ENCODE measurements at regions not wholly inside any gene's neighbourhood (a gene's known extent, or its start where the extent isn't known, plus 50 kb on each side); places are given as distances from the start of the nearest gene placed in this dataset.
"Not testable (repeated sequence)": the region's sequence is repeated elsewhere in the genome, so short reads cannot be mapped to it uniquely, and the experiment has no call there.

DNA sequence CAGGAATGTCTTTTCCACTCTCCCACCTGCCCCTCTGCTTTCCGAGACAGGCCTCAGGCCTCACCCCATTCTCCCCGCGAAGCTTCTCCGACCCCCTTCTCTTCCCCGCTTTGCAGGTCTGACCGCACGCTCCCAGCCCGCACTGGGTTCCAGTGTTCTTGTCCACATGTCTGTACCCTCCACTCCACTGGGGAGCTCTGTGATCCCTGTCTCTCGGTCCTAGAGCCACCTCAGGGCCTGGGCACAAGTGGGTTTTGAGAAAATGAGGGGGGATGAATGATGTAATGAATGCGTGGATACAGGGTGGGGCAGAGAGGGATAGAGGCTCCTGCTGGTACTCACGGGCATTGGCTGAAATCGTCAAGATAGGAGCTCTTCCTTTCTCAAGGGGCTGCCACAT, 2898.9 kb downstream of the RPIA start:
- intact Hi-C loops (cut with DNase I); DNase-seq (ENCODE audit: low spot score): not testable (repeated sequence)

DNA sequence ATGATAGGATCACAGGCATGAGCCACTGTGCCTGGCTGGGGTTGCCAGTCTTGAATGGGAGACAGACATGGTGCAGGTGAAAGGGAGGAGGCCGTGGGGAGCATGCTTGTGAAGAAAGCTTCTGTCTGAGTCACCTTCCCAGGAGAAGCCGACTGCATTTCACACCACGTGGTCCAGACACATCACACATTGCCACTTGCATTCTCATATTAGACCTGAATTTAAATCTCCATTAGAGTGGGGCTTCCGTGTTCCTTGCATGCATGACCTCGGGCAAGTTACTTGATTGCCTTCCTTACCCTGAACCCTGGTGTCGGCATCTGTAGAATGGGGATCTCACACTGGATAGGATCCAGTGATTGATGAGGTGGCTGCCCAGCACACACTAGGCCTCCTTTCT, 2899.6 kb downstream of the RPIA start:
- DNase-seq (ENCODE audit: low spot score); intact Hi-C loops (cut with DNase I): not testable (repeated sequence)

DNA sequence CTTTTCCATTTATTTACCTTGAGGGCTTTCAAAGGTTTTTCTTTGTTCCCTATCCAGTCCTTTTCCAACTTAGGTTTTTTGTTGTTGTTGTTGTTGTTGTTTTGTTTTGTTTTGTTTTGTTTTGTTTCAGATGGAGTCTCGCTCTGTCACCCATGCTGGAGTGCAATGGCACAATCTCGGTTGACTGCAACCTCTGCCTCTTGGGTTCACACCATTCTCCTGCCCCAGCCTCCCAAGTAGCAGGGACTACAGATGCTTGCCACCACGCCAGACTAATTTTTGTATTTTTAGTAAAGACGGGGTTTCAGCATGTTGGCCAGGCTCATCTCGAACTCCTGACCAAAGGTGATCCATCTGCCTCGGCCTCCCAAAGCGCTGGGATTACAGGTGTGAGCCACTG, 2906.0 kb downstream of the RPIA start:
- intact Hi-C loops (cut with DNase I); DNase-seq (ENCODE audit: low spot score): not testable (repeated sequence)

DNA sequence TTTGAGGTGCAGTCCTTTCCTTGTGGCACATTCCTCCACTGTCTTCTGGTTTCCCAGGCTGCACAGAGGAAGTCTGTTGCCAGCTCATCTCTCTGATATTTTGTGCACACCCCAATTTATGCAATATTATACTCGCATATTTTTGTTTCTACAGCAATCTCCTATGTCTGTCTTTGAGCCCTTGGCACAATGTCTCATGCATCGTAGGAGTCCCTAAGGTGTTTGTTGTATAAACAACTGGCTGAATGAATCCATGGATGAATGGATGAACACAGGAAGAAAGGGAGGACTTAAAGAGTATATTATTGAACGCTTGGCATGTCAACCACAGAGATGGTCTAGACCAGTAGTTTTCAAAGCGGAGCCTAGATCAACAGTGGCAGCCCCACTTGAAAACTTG, 2907.0 kb downstream of the RPIA start:
- DNase-seq (ENCODE audit: low spot score); intact Hi-C loops (cut with DNase I): not testable (repeated sequence)

DNA sequence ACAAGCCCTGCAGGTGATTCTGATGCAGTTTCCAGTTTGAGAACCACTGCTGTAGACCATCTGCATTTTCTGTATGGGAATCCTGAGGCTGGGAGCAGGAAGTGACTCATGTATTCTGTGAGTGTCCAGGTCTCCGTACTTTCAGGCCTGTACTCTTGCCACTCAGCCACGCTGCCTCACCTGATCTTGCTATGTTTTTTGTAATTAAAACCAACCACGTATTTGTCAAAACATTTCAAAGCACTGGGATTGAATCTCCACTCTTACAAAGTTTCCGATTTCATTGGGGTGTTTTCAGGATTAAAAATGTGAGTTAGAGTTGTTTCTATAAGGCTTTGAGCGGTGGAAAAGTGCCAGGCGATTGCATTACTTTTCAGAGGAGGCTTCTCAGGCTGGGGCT, 2907.5 kb downstream of the RPIA start:
- intact Hi-C loops (cut with DNase I); DNase-seq (ENCODE audit: low spot score): not testable (repeated sequence)

DNA sequence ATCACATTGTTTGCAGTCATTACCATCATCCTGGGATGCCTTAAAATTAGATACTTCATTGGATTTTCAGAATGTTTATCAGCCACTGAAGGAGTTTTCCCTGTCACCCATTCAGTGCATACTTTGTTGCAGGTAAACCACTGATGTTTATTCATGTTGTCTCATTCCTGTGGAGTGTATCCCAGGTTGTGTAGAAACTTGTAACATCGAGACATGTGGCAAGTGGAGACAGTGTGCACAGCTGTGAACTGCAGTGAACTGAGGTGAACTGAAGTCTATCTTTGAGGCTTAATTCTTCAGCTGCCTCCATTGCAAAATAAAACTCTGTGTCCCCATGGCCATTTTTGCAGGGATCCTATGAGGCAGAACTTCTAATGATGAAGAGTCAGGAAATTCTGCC, 2911.4 kb downstream of the RPIA start:
- intact Hi-C loops (cut with DNase I); DNase-seq (ENCODE audit: low spot score): not testable (repeated sequence)

DNA sequence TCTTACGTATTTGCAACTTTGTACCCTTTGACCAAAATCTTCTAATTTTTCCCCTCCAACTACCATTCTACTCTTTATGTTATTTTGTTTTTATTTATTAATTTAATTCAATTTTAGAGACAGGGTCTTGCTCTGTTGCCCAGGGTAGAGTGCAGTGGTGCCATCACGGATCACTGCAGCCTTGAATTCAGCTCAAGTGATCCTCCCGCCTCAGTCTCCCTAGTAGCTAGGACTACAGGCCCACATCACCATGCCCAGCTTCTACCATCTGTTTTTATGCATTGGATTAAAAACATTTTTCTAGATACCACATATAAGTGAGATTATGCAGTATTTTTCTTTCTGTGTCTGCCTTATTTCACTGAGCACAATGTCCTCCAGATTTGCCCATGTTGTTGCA, 2912.5 kb downstream of the RPIA start:
- intact Hi-C loops (cut with DNase I); DNase-seq (ENCODE audit: low spot score): not testable (repeated sequence)

DNA sequence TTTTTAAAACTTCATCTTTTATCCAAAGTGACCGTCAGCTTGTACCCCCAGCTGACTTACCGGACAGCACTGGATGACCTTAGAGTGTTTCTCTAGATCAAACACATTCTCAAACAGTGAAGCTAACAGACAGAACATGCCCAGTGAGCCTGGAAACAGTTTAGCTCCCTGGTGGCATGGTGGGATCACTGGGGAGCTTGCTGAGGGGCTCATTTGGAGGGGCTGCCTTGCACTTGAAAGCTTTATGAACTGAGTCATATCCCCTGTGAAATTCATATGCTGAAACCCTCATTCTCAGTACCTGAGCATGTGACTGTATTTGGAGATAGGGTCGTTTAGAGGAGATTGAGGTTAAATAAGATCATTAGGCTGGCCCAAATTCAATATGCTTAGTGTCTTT, 2913.2 kb downstream of the RPIA start:
- DNase-seq (ENCODE audit: low spot score); intact Hi-C loops (cut with DNase I): not testable (repeated sequence)

DNA sequence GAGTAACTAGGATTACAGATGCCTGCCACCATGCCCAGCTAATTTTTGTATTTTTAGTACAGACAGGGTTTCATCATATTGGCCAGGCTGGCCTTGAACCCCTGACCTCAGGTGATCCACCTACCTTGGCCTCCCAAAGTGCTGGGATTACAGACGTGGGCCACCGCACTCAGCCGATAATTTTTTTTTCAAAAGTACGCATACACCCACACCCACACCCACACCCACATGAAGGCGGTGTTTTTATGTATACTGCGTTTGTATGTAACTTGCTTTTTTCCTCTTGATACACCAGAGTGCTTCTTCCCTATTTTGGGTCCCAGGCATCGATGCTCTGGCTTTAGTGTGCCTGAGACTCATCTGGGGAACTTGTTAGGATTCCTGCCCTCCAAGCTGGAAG, 2932.3 kb downstream of the RPIA start:
- DNase-seq (ENCODE audit: low spot score); intact Hi-C loops (cut with DNase I): not testable (repeated sequence)

DNA sequence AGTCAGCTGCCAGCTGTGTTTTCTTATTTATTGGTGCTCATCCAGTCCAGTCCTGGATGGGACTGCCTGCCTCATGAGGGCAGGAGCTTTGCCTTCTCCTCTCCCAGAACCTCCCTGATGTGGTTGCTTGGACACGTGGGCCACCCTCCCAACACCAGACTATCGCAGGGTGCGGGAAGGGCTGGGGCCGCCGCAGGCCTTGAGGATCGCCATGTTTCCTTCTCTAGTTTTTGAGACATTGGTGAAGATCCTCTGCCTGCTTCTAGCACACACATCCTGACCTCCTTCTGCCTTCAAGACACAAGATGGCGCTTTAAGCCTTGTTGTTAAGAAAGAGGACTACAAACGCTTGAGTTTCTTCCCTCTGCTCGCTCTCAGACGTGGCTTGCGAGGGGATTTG, 2937.0 kb downstream of the RPIA start:
- intact Hi-C loops (cut with DNase I); DNase-seq (ENCODE audit: low spot score): not testable (repeated sequence)

DNA sequence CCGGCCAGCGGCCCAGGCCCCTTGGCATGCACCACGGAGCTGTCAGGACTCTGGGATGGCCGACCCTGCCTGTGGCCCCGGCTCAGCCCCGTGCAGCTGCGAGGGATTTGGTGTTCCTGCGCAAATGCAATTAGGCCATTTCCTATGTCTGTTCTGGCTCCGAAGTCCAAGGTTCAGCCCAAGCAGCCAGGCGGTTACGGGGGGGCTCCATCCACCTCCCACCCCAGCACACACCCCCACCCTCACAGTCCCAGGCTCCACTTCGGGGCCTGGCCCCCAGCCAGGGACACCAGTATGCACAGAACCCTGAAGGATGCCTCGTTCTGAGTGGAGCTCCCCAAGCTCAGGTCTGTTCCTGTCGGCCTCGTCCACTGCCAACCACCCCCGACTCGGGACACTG, 2965.7 kb downstream of the RPIA start:
- intact Hi-C loops (cut with DNase I); DNase-seq (ENCODE audit: low spot score): not testable (repeated sequence)

DNA sequence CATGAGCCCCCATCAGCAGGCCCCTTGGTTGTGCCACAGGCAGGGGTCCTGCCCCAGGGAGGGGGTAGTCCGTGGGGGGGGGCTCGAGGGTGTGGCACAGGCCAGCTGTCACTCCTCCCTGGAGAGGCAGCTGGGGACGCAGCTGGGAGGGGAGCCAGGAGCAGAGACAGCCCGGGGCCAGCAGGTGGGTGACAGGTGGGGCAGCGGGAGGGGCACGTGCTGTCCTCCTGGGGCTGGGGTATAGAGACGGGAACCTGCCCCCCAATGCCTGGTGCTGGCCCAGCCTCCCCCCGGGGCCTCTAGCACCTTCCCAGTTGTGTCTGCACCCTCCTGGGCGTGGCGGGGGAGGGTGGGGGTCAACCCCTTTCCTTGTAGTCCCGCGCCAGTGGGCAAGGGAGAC, 2966.9 kb downstream of the RPIA start:
- DNase-seq (ENCODE audit: low spot score); intact Hi-C loops (cut with DNase I): not testable (repeated sequence)

DNA sequence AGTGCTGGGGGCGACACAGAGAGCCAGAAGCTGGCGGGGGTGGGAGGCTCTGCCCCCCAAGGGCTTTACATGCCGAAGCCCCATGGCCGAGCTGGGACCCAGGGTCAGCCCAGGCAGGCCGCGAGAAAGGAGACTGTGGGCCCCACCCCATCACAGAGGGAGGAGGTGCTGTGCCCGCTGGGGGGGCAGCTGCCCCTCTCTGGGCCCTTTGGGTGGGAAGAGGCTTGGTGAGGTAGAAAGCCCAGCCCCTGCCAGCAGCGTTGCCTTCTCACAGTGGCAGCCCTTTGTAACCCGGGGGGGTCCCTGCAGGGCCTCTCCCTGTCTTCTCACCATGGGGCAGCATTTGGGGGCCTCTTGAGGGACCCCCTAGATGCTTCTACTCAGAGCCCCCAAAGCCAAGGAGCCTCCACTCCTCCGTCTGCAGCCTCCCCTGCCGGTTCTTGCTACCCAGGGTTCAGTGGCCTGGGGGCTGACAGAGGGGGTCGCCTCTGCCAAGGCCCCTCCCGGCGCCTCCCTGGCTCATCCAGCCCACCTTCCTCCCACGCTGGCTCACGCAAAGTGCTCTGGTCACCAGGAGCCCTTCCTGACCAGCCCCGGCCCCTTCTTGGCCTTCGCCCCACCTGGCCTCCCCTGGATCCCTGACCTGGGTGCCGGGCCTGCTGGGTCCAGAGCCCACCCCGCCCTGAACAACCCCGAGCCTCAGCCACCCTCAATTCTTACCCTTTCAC, 2967.9 kb downstream of the RPIA start:
- intact Hi-C loops (cut with DNase I); DNase-seq (ENCODE audit: low spot score): not testable (repeated sequence)

DNA sequence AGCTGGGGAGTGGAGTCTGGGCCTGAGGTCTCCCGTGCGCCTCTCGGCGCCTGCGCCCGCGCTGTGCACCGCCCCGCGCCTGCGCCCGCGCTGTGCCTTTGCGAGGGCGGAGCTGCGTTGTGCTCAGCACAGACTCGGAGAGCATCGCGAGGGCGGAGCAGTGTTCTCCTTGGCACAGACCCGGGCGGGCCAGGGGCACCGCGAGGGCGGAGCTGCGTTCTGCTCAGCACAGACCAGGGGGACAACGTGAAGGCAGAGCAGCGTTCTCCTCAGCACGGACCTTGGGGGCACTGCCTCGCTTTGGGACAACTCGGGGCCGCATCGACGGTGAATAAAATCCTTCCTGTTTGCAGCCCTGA, 2968.4 kb downstream of the RPIA start:
- peak; percentile 72 for DNase-seq (ENCODE audit: low spot score)

DNA sequence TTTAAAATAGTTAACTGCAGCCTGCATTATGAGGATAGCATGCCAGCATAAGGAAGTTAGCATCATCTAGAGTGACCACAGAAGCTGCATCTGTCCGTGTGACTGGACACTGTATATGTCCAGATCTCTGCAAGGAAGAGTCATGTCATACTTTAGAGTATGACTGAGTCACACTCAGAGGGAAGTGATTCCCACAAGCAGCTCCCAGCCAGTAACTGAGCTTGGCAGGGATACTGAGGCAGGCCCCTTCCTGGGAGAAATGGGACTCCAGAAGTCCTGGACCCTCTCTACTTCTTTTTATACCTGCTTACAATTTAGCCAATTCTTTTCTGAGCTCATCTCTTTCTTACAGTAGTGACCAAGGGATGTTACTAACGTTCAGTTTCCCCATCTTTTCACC, 2975.9 kb downstream of the RPIA start:
- DNase-seq (ENCODE audit: low spot score); intact Hi-C loops (cut with DNase I): not testable (repeated sequence)

More for the DNA sequence above, 2968.4 kb downstream of the RPIA start:
- intact Hi-C loops (cut with DNase I): not testable (repeated sequence)

DNA sequence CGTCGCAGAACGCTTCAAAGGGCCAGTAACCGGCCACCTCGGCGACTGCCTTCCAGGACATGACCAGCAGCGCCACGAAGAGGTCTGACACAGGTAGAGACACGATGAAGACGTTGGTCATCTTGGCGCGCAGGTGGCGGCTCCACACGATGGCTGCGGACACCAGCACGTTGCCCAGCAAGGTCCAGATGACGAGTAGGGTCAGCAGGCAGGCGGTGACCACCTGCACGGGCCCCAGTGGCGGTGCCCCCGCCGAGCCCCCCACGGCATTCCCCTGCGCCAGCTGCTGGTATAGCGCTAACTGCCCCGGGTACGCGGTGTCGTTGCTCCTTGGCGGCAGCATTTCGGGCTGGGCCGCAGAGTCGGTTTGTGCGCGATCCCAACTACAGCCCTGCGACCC, 2994.1 kb downstream of the RPIA start:
- DNase-seq (ENCODE audit: low spot score); intact Hi-C loops (cut with DNase I): not testable (repeated sequence)

DNA sequence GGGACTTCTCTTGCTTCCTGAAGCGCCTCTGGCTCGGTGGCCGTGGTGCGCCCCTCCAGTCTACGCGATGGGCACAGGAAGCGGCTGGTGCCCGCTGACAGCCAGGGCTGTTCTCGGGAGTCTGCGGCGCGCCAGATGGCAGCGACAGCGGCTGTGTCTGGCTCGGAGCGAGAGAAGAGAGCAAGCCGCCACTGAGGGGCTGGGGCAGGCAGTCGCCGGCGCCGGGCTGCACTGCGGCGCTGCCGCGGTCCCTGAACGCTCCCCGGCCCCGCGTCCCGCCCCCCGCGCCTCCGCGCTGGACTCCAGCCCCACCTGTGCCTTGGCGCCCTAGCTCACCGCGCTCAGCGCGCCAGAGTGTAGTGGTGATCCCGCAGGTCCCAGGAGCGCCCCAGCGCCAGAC, 2994.6 kb downstream of the RPIA start:
- intact Hi-C loops (cut with DNase I); DNase-seq (ENCODE audit: low spot score): not testable (repeated sequence)

Measured in posterior vena cava (tissue), 2 donors.